HG02678 (cell line): ENCODE measurements at regions not wholly inside any gene's neighbourhood (a gene's known extent, or its start where the extent isn't known, plus 50 kb on each side); places are given as distances from the start of the nearest gene placed in this dataset.

ENCODE experiments used
- ATAC-seq: cut with Tn5 transposase; IDR thresholded peaks from one replicate; pipeline ENCODE4 v1.9.1; 2021; ENCODE audit warnings: mild to moderate bottlenecking, moderate library complexity; ENCODE audit not compliant: unreplicated experiment

DNA sequence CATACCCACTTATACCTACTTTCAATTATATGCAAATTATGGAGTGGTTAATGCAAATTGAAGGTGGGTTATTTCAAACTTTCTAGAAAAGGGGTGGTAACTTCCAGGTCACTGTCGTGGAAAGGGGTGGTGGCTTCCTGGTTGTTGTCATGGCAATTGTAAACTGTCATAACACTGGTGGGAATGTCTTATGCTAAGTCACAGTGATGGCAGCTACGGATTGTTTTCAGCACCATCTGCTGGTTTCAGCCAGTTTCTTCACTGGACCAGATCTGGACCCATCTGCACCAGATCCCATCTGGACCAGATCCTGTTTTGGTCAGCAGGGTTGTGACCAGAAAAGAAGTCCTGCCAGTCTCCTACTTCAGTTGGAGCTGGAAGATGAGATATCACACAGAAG is 1469.3 kb downstream of the AACS start:
- no peak for ATAC-seq

DNA sequence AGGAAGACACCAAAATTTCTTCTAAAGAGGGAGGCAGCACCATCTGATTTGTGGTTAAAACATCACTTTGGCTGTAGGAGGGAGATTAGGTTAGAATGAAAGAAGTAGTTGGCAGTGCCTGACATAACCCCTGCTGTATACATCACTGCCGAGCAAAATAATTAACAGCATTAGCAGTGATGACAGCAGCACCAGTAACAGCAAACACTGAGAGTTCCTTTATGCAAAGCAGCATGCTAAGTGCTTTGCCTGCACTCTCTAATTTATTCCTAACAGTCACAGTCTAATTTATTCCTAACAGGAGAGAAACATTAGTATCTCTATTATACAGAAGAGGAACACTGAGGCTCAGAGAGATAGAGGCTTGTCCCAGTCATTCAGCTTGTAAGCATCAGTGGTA is 1469.7 kb downstream of the AACS start:
- ATAC-seq, result no peak

DNA sequence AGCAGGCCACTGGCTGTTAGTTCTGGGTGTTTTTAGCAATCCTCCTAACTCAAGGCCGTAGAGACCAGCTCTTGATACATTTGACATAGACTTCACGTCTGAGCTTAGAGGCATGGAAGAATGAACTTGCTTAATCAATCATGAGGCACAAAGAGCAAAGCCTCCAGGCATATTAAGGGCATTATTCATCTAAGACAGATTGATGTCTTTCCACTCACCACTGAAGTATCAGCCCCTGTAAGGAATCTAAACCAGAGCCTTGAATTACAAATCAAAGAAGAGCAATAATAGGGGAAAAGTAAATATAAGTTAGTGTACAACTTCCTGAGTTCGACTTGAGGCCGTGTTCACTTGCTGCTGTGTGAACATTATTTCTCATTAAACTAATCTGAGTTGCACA is 1470.7 kb downstream of the AACS start:
- ATAC-seq, result no peak

DNA sequence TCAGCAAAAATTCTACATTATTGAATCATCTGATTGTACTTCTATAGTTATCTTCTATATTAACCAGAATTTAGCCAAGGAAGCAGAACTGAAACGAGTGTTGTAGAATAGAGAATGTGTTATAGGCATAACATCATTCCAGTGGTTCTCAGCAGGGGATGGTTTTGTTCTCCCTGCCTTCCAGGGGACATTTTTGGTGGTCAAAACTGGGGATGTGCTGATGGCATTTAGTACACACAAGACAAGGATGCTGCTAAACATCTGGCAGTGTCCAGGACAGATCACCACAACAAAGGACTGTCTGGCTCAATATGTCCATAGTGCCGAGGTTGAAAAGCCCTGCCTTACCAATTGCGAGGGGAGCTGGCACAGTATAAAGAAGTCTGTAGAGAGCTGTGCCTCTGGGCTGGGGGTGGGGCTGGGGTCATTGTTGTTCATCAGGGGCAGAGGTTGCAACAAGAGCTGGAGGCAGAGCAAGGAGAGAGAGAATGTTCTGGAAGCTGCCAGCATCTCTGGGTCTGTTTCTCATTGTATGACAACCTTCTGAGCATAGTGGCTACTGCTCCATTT is 1472.8 kb downstream of the AACS start:
- ATAC-seq, result no peak

DNA sequence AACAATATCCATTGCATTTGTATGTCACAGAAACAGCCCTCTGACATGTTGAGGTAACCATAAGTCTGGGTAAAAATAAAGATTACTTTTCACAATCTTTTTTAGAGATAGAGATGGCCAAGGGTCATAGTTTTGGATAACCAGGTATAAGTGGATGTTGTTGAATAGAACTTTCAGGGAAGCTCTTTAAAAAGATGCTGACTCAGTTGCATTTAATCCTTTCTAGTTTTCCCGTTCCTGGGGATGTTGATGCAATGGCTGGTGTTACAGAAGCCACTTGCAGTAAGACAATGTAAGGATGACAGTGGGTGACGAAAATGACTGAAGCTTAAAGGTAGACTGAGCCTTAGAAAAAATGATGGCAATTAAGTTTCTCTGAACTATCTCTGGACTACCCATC is 1473.7 kb downstream of the AACS start:
- ATAC-seq, result no peak

DNA sequence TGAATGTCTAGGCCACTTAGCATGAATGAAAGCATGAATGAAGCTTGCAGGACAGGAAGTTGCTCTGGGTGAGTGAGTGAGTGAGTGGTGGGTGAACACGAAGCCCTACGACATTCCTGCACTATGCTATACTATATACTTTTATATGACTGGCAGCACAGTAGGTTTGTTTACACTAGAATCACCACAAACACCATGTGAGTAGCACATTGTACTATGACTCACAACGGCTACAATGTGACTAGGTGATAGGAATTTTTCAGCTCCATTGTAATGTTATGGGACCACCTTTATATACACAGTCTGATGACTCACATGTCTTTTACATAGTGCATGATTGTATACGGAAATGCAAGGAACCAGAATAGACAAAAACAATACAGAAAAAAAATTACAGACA is 1480.2 kb downstream of the AACS start:
- no peak for ATAC-seq

DNA sequence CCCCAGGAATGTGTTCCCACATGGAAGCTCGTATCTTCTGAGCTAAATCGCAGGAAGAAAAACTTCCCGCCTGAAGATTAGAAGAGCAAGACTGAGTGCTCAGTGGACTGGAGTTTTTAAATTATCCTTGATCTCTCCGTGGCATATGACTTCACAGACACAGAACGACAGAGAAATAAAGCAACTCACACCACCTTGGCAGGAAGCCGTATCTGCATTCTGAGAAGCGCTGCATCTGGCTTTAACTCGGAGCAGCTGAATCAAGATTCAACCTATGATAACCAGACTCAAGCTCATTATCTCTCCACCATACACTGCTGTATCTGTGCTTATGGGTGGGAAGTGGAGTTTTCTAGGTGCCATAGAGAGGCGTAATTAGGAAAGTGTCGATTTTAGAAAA is 1482.7 kb downstream of the AACS start:
- no peak for ATAC-seq

DNA sequence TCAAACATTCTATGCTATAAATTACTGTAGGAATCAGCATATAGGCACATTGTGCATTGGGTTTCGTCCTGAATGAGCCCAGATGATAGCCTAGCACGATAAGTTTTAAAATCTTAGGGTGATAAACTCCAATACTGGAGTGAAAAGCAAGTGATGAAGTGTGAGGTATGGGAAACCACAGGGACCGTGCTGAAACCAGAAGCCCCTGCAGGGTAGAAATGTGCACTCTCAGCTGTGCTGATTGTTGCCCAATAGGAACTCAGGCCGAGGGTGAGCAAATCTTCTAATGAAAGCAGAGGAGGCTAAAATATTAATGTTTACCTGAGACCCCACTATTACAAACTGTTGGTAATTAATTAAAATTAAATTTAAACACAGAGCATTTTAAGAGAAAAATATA is 1486.6 kb downstream of the AACS start:
- no peak for ATAC-seq

DNA sequence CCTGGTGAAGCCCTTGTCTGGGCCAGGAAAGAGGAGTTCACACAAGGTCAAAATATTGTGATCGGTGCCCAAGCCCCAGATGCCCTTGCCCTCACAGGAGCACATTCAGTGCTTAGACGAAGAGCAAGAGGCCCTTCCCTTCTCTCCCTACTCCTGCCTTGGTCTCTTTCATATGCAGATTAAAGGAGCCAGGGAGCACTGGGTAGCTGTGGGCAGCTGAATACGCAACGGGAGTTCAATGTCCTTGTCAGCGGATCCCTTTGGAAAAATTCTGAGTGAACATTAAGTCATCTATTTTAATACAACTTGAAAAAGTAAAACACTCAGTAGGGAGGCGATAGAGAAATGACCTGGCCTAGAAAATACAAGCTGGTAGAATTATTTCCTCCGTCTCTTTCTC is 1489.4 kb downstream of the AACS start:
- ATAC-seq, result no peak

DNA sequence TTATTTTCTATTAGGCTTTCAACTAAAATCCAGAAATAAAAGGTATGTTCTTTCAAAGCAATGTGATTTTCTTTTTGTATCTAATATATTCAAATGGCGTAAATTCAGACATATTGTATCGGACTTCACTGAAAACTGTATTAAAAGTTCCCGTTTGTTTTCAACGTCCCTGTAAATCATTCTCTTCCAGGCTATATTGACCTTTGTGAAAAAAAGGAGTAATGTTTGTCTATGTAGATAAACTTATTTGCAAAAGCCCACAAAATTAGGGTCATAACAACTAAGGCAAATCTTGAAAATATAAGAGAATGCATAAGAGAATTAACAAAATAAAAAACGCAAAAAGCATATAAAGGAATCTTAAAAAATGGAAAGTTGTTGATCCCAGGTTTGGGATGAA is 1492.4 kb downstream of the AACS start:
- ATAC-seq, result no peak

DNA sequence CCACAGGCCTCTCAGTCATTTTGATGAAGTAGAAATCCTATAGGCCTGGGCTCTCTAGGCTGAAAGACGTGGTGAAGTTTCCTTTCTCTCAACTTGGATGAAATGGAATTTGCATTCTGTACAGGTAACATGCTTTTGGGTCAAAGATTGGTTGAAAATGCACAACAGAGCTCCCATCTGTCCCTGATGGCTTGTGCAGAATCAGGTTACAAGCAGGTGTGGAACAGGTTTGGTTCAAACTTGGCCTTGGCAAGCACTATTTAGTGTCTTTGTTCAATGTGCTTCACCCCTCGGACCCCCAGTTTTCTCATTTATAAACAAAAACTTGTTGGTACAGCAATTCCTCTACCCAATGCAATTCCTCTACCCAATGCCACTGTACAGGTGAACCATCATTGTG is 1493.0 kb downstream of the AACS start:
- no peak for ATAC-seq

DNA sequence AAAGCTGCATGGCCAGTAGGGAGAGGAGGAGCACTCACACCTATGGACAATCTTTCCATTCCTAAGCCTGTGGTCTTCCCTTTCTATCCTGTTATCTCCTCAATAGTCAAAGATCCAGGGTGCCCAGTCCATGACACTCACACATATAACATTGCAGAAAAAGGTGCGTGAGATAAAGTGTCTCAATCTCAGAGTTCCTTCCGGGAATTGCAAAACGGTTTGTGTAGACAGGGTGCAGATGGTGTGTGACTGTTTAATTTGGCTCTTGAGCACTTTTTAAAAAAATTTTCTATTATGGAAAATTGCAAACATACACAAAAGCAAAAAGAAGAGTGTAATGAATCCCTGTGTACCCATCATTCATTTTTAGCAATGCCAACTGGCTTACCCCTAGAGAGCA is 1493.6 kb downstream of the AACS start:
- no peak for ATAC-seq

DNA sequence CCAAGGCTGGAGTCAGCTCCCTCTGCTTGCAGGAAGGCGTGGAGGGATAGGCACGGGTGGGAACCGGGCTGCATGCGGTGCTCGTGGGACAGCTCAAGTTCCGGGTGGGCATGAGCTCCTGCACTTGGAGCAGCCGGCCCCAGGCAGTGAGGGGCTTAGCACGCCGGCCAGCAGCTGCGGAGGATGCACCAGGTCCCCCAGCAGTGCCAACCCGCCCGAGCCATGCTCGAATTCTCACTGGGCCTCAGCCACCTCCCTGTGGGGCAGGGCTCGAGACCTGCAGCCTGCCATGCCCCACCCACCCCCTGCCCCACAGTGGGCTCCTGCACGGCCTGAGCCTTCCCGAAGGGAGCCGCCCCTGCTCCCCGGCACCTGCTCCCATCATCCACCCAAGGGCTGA is 1501.8 kb downstream of the AACS start:
- no peak for ATAC-seq

DNA sequence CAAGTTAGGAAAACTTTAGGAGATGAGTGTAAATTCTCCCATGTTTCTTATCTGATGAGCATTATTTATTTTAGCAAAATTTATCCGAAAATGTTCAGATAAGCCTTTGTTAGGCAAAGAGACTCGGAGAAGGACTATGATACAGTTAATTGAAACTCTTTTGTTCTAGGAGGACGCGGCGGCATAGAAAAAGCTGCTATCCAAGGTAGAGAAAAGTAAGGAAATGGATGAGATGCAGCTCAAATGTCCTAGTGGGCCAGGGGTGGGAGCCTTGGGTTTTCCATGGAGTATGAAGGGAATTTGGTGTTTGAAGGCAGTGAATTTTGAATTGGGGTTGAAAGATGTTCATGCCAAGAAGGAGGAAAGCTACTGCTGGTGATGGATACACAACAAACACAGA is 1504.5 kb downstream of the AACS start:
- no peak for ATAC-seq

DNA sequence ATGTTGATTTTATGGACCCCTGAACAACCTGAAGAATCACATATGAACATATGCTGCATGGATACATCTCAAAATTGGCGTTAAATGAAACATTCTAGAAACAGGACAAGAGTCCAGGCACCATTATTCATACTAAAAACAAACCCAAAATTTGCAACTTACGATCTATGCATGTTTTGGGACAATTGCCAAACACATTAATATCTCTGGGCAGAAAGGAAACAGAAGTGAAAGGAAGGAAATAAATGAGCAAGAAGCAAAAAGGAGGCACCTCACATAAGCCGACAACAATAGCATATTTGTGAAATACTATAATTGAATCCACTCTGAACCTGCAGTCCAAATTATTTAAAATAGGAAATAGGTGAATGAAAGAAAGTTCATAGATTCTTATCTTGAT is 1505.3 kb downstream of the AACS start:
- no peak for ATAC-seq

DNA sequence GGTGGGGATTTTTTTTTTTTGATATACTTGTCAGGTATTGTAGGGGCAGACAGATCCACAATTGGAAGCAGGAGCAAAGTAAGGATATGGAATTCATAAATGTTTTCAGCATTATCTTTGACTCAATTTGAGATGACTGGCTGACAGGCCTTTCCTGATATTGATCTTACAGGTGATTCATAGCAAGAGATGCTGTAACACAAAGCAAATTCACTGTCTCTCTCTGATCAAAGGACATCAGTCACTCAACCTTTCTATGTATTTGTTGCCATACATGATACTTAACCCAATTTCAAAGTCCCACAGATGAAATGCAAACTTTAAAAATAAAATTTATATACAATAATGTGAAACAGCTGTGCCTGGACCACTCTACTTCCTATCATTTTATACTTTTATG is 1506.9 kb downstream of the AACS start:
- ATAC-seq, result no peak

DNA sequence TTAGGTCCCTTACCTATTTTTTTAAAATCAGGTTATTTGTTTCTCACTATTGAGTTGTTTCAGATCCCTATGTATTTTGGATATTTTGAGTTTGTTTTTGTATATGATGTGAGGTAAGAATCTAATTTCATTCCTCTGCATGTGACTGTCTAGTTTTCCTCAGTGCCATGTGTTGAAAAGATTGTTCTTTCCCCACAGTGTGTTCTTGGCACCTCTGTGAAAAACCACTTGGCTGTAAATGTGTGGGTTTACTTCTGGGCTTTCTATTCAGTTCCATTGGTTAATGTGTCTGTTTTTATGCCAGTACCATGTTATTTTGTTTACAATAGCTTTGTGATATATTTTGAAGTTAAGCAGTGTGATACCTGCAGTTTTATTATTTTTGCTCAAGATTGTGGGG is 1516.4 kb downstream of the AACS start:
- ATAC-seq, result no peak

DNA sequence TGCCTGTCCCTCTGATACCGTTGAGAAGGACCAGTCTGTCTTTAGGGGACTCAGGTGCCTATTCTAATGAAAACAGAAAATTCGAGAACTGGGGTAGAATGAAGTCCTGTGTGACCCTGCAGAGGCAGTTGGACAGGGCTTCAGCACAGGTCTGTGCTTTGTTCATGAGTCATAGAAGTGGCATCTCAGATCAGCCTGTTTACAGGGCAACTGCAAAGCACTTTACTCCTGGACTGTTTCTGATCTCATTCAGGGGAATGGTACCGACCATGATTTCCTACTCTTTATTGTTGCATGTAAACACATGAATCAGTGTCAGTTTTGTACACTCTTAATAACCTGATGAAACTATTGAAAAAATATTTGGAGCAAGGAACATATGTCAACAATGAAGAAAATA is 1517.0 kb downstream of the AACS start:
- ATAC-seq, result no peak

DNA sequence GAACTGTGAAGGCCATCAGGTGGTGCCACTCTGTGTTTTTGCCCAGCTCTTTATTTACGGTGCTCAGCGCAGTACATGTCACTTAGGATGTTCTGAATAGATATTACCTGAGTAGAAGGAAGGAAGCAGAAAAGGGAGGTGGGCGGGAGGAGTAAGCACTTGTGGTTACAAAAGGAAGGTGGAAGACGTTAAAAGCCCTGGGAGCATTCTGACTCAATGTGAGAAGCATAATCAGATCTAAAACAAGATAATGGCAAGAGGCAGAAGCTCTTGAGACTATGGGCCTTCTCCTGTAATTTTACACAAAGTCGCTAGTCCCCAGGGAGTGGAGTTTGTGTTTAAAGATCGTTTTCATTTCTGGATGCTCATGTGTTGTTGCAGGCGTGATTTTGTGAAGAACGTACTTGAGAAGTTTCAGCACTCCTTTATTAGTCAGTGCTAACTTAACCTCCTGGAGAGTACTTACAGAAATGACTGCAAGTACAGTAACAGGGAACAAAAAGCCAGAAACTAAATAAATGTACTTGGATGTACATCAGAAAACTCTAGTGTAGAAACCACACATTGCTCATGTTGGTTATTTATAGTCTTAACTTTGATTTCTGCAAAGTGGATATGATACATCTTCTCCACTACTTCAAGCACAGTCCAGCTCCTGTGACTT is 1523.5 kb downstream of the AACS start:
- ATAC-seq, result no peak

DNA sequence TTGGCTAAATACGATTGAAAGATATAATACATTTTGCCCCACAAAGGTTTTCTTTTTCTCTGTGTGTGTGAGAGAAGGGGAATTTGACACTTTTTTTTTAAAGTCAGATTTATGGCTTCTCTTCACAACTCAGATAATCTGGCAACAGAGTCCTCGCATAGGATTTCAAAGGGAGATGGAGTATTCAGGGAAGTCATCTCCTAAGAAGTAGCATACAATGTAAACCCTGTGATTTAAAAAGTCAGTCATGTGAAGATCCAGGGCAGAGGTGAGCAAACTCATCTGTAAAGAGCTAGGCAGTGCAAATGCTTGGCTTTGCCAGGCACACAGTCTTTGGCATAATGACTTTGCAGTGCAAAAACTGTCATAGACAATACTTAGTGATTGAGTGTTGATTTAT is 1526.3 kb downstream of the AACS start:
- ATAC-seq, result no peak

DNA sequence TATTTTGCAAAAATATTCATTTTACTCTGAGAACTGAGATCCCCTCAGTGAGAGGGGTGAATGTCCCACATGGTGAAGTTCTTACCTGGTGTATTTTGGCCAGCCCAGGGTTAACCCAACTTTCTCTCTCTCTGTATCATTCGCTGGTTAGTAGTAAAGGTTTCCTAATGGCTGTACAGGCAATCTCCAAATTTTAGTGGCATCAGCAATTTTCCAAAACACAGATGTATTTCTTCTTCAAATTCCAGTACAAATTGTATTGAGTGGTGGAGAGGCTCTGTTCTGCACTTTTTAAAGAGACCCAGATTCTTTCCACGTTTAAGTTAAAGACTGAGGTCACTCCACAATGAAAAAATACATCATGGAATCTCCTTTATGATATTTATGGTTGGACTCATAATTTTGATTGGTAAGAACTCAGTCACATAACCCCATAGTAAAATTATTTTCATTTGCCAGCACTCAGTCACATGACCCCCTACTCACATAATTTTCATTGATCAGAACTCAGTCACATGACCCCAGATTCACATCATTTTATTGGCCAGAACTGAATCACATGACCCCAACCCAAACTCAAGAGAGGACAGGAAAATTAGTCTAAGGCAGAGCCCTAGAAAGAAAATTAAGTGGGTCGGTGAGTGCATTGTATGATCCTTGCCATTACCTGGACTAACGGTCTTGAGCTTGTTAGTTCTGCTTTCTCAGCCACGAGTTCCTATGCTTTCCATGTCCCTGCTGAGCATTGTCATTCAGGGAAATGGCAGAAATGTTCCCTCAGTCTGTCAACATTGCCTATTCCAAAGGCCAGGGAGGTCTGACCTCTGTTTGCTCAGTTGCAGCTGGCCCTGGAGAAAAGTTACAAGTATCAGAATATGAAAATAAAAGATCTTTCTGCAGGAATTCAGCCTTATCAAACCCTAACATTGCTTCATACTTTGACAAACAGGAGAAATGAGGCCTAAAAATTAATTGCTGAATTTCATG is 1536.2 kb downstream of the AACS start:
- no peak for ATAC-seq

DNA sequence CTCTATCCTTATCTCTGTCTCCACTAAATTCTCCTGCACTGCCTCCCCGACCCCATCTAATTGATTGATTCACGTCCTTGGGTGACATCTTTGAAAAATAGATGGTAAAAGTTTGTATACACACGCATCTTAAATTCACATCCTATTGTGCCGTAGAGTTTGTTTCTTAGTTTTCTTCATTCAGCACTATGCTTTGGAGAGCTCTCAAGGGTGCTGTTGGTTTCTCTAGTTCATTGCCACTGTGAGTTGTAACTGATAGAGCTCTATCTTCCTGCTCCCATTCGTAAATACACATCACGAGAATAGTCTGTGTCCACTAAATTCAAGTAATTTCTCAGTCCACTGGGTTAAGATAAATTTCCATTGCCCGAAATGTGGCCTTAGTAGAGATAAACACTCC is 1537.4 kb downstream of the AACS start:
- ATAC-seq, result no peak
